ENCODE measurements at regions not wholly inside any gene's neighbourhood (a gene's known extent, or its start where the extent isn't known, plus 50 kb on each side); places are given as distances from the start of the nearest gene placed in this dataset.
A peak's percentile ranks its signal among the peaks of the same experiment; 100 is the strongest.

DNA sequence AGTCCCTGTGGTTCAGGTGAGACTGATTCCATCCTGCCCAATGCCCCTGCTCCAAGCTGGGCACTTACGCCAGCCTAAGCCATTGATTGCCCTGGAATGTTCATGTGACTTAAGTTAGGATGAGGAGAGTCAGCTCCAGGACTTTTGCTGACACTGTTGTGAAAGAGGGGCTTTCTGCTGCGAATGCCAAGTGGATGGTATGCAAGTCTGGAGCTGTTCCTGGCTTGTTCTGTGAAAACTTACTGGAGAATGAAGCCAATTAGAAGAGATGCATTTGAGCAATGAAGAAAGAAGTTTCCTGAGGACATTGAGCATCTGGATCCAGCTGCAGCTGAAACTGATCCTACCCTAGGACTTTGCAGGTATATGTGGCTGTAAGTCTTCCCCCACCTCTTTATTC is 61.2 kb upstream of the ZFR start:
- Histone ChIP-seq H3K9me3 (no peaks in the 10 kb centered on the region), H3F3A (replicated peaks; ENCODE audit: insufficient read depth) (peaks cover 47% of the 10 kb centered on the region), H4K20me1 (ENCODE audit: insufficient read depth) (no peaks in the 10 kb centered on the region), H3K9me2 (no peaks in the 10 kb centered on the region), H3K36me3 (replicated peaks in 1 of 2; ENCODE audit: control insufficient read depth in 1 of 2, insufficient read depth in 2 of 2, low read length in 1 of 2) (no peaks in the 10 kb centered on the region), H3K9ac (peak overlapping the region; percentile 25; the same call in 1 of the 2 replicates), H3K4me2 (peak overlapping the region; percentile 88), H2AFZ (ENCODE audit: low read depth) (no peak overlapping the region), H3K4me3 (ENCODE audit: low read depth in 2 of 2, low read length in 1 of 2) (peak overlapping the region; percentile 28 to 45), H3K4me1 (ENCODE audit: control insufficient read depth in 1 of 2, insufficient read depth in 2 of 2, low read depth in 1 of 2, low read length in 1 of 2) (peaks cover 30 to 32% of the 10 kb centered on the region in 2 experiments), H3K27ac (ENCODE audit: low read depth in 2 of 2, low read length in 1 of 2) (peak overlapping the region; percentile 87 to 93), H3K27me3 (ENCODE audit: insufficient read depth) (no peaks in the 10 kb centered on the region), H3K79me2 (ENCODE audit: insufficient read depth) (no peaks in the 10 kb centered on the region)
- CTCF ChIA-PET, result interaction anchor here (0.6 to 2.5 kb wide), 9 partner anchors 10 to 1047 kb away, joined by 3 to 26 read pairs (median 3); partner anchors contain the start of gene SUB1
- DNase-seq, result no peak
- TF ChIP-seq, protein P1, sequence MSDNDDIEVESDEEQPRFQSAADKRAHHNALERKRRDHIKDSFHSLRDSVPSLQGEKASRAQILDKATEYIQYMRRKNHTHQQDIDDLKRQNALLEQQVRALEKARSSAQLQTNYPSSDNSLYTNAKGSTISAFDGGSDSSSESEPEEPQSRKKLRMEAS (IDR thresholded peaks at IDR 0.05; ENCODE audit: low read depth), result no peak
- TF ChIP-seq, protein P2, sequence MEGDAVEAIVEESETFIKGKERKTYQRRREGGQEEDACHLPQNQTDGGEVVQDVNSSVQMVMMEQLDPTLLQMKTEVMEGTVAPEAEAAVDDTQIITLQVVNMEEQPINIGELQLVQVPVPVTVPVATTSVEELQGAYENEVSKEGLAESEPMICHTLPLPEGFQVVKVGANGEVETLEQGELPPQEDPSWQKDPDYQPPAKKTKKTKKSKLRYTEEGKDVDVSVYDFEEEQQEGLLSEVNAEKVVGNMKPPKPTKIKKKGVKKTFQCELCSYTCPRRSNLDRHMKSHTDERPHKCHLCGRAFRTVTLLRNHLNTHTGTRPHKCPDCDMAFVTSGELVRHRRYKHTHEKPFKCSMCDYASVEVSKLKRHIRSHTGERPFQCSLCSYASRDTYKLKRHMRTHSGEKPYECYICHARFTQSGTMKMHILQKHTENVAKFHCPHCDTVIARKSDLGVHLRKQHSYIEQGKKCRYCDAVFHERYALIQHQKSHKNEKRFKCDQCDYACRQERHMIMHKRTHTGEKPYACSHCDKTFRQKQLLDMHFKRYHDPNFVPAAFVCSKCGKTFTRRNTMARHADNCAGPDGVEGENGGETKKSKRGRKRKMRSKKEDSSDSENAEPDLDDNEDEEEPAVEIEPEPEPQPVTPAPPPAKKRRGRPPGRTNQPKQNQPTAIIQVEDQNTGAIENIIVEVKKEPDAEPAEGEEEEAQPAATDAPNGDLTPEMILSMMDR (IDR thresholded peaks at IDR 0.05), result no peak
- TF ChIP-seq NRF1 (IDR thresholded peaks at IDR 0.05; ENCODE audit: low read depth, low read length) (no peak), CHD2 (IDR thresholded peaks at IDR 0.05; ENCODE audit: low read length, partially characterized antibody) (no peak), RCOR1 (IDR thresholded peaks at IDR 0.05; ENCODE audit: low read length) (no peak), SMC3 (IDR thresholded peaks at IDR 0.05; ENCODE audit: low read depth, low read length) (no peak), EZH2phosphoT487 (IDR thresholded peaks at IDR 0.05; ENCODE audit: borderline replicate concordance, low read depth) (no peak), RXRA (IDR thresholded peaks at IDR 0.05; ENCODE audit: borderline replicate concordance, low read depth) (no peak), ELF1 (IDR thresholded peaks at IDR 0.05) (no peak), EP300 (IDR thresholded peaks at IDR 0.05; ENCODE audit: borderline replicate concordance in 1 of 2, low read depth in 1 of 2, low read length in 1 of 2) (no peak), JUND (IDR thresholded peaks at IDR 0.05) (no peak), POLR2AphosphoS5 (IDR thresholded peaks at IDR 0.05; ENCODE audit: low read depth, low read length) (no peak), MEF2A (IDR thresholded peaks at IDR 0.05; ENCODE audit: borderline replicate concordance, low read depth) (no peak), FOSL2 (IDR thresholded peaks at IDR 0.05; ENCODE audit: borderline replicate concordance, low read depth) (no peak)
- TF ChIP-seq, protein P3, sequence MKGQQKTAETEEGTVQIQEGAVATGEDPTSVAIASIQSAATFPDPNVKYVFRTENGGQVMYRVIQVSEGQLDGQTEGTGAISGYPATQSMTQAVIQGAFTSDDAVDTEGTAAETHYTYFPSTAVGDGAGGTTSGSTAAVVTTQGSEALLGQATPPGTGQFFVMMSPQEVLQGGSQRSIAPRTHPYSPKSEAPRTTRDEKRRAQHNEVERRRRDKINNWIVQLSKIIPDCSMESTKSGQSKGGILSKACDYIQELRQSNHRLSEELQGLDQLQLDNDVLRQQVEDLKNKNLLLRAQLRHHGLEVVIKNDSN (IDR thresholded peaks at IDR 0.05; ENCODE audit: borderline replicate concordance, low read depth), result no peak
- TF ChIP-seq, protein P4, sequence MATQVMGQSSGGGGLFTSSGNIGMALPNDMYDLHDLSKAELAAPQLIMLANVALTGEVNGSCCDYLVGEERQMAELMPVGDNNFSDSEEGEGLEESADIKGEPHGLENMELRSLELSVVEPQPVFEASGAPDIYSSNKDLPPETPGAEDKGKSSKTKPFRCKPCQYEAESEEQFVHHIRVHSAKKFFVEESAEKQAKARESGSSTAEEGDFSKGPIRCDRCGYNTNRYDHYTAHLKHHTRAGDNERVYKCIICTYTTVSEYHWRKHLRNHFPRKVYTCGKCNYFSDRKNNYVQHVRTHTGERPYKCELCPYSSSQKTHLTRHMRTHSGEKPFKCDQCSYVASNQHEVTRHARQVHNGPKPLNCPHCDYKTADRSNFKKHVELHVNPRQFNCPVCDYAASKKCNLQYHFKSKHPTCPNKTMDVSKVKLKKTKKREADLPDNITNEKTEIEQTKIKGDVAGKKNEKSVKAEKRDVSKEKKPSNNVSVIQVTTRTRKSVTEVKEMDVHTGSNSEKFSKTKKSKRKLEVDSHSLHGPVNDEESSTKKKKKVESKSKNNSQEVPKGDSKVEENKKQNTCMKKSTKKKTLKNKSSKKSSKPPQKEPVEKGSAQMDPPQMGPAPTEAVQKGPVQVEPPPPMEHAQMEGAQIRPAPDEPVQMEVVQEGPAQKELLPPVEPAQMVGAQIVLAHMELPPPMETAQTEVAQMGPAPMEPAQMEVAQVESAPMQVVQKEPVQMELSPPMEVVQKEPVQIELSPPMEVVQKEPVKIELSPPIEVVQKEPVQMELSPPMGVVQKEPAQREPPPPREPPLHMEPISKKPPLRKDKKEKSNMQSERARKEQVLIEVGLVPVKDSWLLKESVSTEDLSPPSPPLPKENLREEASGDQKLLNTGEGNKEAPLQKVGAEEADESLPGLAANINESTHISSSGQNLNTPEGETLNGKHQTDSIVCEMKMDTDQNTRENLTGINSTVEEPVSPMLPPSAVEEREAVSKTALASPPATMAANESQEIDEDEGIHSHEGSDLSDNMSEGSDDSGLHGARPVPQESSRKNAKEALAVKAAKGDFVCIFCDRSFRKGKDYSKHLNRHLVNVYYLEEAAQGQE (IDR thresholded peaks at IDR 0.05; ENCODE audit: low read depth, low read length), result no peak
- TF ChIP-seq, protein P5, sequence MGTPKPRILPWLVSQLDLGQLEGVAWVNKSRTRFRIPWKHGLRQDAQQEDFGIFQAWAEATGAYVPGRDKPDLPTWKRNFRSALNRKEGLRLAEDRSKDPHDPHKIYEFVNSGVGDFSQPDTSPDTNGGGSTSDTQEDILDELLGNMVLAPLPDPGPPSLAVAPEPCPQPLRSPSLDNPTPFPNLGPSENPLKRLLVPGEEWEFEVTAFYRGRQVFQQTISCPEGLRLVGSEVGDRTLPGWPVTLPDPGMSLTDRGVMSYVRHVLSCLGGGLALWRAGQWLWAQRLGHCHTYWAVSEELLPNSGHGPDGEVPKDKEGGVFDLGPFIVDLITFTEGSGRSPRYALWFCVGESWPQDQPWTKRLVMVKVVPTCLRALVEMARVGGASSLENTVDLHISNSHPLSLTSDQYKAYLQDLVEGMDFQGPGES (IDR thresholded peaks at IDR 0.05; ENCODE audit: low read depth, low read length), result no peak
- 54% methylated on average over 2 of the region's 2 CpGs for WGBS (ENCODE audit: low lambda C conversion rate)
- POLR2A ChIA-PET, result interaction anchor here (1.3 kb wide), 1 partner anchor 12 kb away, joined by 4 read pairs; no protein-coding TSS in a partner anchor
